ENCODE measurements at regions not wholly inside any gene's neighbourhood (a gene's known extent, or its start where the extent isn't known, plus 50 kb on each side); places are given as distances from the start of the nearest gene placed in this dataset.

GRCh38 chr6:40298207-40298606, 289.0 kb downstream of the LRFN2 start:
- H3K9me3 ChIP-seq (ENCODE audit: low read length), result no peaks in the 10 kb centered on the region
- H3K9ac ChIP-seq (ENCODE audit: low read length), result no peak overlapping the region
- no peak overlapping the region for H3K27ac ChIP-seq (ENCODE audit: low read length)
- TF ChIP-seq SMC3 (conservative IDR thresholded peaks at IDR 0.05; ENCODE audit: poor library complexity) (no peak), TAF1 (IDR thresholded peaks at IDR 0.05; ENCODE audit: low read depth) (no peak), MXI1 (conservative IDR thresholded peaks at IDR 0.05; ENCODE audit: poor library complexity, severe bottlenecking) (no peak), EP300 (conservative IDR thresholded peaks at IDR 0.05; ENCODE audit: poor library complexity, severe bottlenecking) (no peak), RAD21 (conservative IDR thresholded peaks at IDR 0.05) (no peak), EZH2 (IDR thresholded peaks at IDR 0.05; ENCODE audit: borderline replicate concordance, insufficient read depth, low read length, poor library complexity, severe bottlenecking) (no peak), POLR2AphosphoS5 (IDR thresholded peaks at IDR 0.05) (no peak)
- TF ChIP-seq, protein P1, sequence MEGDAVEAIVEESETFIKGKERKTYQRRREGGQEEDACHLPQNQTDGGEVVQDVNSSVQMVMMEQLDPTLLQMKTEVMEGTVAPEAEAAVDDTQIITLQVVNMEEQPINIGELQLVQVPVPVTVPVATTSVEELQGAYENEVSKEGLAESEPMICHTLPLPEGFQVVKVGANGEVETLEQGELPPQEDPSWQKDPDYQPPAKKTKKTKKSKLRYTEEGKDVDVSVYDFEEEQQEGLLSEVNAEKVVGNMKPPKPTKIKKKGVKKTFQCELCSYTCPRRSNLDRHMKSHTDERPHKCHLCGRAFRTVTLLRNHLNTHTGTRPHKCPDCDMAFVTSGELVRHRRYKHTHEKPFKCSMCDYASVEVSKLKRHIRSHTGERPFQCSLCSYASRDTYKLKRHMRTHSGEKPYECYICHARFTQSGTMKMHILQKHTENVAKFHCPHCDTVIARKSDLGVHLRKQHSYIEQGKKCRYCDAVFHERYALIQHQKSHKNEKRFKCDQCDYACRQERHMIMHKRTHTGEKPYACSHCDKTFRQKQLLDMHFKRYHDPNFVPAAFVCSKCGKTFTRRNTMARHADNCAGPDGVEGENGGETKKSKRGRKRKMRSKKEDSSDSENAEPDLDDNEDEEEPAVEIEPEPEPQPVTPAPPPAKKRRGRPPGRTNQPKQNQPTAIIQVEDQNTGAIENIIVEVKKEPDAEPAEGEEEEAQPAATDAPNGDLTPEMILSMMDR (IDR thresholded peaks at IDR 0.05; ENCODE audit: poor library complexity, severe bottlenecking), result no peak
- TF ChIP-seq, protein P2, sequence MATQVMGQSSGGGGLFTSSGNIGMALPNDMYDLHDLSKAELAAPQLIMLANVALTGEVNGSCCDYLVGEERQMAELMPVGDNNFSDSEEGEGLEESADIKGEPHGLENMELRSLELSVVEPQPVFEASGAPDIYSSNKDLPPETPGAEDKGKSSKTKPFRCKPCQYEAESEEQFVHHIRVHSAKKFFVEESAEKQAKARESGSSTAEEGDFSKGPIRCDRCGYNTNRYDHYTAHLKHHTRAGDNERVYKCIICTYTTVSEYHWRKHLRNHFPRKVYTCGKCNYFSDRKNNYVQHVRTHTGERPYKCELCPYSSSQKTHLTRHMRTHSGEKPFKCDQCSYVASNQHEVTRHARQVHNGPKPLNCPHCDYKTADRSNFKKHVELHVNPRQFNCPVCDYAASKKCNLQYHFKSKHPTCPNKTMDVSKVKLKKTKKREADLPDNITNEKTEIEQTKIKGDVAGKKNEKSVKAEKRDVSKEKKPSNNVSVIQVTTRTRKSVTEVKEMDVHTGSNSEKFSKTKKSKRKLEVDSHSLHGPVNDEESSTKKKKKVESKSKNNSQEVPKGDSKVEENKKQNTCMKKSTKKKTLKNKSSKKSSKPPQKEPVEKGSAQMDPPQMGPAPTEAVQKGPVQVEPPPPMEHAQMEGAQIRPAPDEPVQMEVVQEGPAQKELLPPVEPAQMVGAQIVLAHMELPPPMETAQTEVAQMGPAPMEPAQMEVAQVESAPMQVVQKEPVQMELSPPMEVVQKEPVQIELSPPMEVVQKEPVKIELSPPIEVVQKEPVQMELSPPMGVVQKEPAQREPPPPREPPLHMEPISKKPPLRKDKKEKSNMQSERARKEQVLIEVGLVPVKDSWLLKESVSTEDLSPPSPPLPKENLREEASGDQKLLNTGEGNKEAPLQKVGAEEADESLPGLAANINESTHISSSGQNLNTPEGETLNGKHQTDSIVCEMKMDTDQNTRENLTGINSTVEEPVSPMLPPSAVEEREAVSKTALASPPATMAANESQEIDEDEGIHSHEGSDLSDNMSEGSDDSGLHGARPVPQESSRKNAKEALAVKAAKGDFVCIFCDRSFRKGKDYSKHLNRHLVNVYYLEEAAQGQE (IDR thresholded peaks at IDR 0.05; ENCODE audit: borderline replicate concordance), result no peak
- no peaks in the 10 kb centered on the region for H3K36me3 ChIP-seq (ENCODE audit: insufficient read depth, low read length)
- no peaks in the 10 kb centered on the region for H3F3A ChIP-seq (ENCODE audit: insufficient read depth, low read length, poor library complexity, severe bottlenecking)
- H3K27me3 ChIP-seq (ENCODE audit: insufficient read depth, low read depth, low read length), result no peaks in the 10 kb centered on the region
- no peak overlapping the region for H3K4me3 ChIP-seq (ENCODE audit: low read length)
- no peaks in the 10 kb centered on the region for H4K20me1 ChIP-seq (ENCODE audit: insufficient read depth)
- H3K4me2 ChIP-seq (ENCODE audit: low read length), result no peak overlapping the region
- no peaks in the 10 kb centered on the region for H3K9me2 ChIP-seq (ENCODE audit: insufficient read depth, low read length)
- H2AFZ ChIP-seq (ENCODE audit: low read depth, low read length), result no peak overlapping the region
- H3K79me2 ChIP-seq (replicated peaks; ENCODE audit: insufficient read depth, low read length), result no peaks in the 10 kb centered on the region

DNA sequence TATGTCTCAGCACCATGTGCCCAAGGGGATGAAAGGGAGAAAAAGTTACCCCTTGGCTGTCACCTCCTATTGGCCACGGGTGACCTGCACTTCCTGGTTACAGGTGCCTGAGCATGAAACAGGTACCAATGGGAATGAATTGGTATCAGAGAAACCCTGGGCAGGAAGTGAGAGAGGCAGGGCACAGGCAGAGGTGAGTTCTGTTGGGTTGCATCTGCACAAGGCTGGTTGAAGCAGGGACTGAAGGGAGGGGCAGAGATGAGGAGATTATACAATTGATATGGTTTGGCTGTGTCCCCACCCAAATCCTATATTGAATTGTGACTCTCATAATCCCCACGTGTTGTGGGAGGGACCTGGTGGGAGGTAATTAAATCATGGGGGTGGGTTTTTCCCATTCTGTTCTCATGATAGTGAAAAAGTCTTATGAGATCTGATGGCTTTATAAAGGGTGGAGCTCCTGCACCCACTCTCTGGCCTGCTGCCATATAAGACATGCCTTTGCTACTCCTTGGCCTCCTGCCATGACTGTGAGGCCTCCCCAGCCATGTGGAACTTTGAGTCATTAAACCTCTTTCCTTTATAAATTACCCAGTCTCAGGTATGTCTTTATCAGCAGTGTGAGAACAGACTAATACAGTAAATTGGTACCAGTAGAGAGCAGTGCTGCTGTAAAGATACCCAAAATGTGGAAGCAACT, 291.8 kb downstream of the LRFN2 start:
- Histone ChIP-seq H2AFZ (ENCODE audit: low read depth, low read length) (no peak overlapping the region), H3K9ac (ENCODE audit: low read length) (no peak overlapping the region), H3K9me2 (ENCODE audit: insufficient read depth, low read length) (no peaks in the 10 kb centered on the region), H3K4me3 (ENCODE audit: low read length) (no peak overlapping the region), H3K4me2 (ENCODE audit: low read length) (no peak overlapping the region), H3F3A (ENCODE audit: insufficient read depth, low read length, poor library complexity, severe bottlenecking) (no peaks in the 10 kb centered on the region), H3K79me2 (replicated peaks; ENCODE audit: insufficient read depth, low read length) (no peaks in the 10 kb centered on the region), H3K27me3 (ENCODE audit: insufficient read depth, low read depth, low read length) (no peaks in the 10 kb centered on the region), H4K20me1 (ENCODE audit: insufficient read depth) (no peaks in the 10 kb centered on the region), H3K36me3 (ENCODE audit: insufficient read depth, low read length) (no peaks in the 10 kb centered on the region), H3K27ac (ENCODE audit: low read length) (no peak overlapping the region), H3K9me3 (ENCODE audit: low read length) (no peaks in the 10 kb centered on the region)
- TF ChIP-seq, protein P1 (IDR thresholded peaks at IDR 0.05; ENCODE audit: poor library complexity, severe bottlenecking), result no peak

Data from neural cell (in vitro differentiated cells).